Activated CD8-positive, alpha-beta memory T cell treated with anti-CD3 and anti-CD28 coated beads, Interleukin-2, amount 50 U/mL, for 24 hours (primary cell): ENCODE measurements at regions not wholly inside any gene's neighbourhood (a gene's known extent, or its start where the extent isn't known, plus 50 kb on each side); places are given as distances from the start of the nearest gene placed in this dataset.

Source experiments
- DNase-seq: peaks from one replicate; pipeline ENCODE4 v3.0.0-alpha.2; 2020; ENCODE audit errors: extremely low read depth

DNA sequence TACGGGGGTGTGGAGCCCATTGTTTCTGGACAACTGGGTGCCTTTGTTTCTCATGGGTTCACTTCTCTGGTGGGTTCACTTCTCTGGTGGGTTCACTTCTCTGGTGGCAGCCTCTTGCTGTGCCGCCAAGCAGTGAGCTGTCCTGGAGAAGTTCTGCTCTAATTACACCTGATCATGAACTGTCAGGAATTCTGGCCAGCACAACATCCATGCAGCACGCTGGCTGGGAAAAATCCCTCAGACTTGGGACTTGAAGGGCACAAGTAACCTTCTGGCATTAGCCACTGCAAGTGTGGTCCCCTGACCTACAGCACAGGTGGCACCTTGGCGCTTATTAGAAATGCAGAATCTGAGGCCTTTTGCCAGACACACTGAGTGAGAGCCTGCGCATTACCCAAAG, 752.5 kb downstream of the QKI start:
- DNase-seq: no peak

DNA sequence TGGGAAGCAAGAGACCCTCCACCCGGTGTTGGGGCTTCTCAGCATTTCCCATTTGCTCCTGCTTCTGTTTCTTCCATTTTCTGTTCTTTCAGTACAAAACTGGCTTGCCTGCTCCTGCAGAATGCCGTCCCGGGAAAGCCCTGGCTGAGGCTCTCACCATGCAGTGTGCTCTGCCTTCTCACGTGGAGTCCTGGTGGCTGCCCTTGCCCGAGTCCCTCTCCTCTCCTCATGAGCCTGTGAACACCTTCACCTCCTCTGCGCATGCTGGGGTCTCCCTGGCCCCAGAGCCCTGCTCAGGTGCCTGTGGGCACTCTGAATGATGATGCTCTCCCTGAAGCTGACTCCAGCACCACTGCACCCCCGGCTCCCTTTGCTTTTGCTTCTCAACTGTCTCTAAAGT, 752.0 kb downstream of the QKI start:
- no peak for DNase-seq

DNA sequence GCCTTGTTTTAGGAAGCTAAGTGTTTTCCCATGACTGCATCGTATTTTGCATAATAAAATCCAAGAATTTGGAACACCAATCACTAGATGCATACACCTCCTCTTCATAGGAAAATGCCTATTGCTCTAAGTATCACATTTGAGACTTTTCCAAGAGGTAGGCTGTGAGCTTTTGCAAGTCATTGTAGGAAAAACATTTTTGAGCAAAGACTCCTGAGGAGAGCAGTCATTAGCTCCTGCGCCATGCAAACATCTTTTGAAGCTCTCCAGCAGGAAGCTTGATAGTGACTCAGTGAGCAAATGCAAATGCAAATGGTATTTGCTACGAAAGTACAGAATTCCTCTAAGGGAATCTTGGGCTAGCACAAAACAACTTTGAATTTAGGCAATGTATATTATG, 750.4 kb downstream of the QKI start:
- no peak for DNase-seq

- no peak for DNase-seq
These were observed 748.7 kb downstream of the QKI start for GRCh38 chr6:164163239-164163638.

GRCh38 chr6:164159061-164159460, 744.5 kb downstream of the QKI start:
- no peak for DNase-seq

DNA sequence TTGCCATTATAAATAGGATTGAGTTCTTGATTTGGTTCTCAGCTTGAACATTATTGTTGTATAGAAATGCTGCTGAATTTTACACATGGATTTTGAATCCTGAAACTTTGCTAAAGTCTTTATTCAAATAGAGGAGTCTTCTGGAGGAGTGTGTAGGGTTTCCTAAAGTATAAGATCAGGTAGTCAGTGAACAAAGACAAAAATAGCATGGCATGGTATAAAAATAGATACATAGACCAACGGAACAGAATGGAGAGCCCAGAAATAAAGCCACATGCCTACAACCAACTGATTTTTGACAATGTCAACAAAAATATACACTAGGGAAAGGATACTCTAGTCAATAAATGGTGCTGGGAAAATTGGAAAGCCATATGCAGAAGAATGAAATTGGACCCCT, 740.1 kb downstream of the QKI start:
- DNase-seq: no peak

GRCh38 chr6:164152611-164153010, 738.1 kb downstream of the QKI start:
- no peak for DNase-seq

DNA sequence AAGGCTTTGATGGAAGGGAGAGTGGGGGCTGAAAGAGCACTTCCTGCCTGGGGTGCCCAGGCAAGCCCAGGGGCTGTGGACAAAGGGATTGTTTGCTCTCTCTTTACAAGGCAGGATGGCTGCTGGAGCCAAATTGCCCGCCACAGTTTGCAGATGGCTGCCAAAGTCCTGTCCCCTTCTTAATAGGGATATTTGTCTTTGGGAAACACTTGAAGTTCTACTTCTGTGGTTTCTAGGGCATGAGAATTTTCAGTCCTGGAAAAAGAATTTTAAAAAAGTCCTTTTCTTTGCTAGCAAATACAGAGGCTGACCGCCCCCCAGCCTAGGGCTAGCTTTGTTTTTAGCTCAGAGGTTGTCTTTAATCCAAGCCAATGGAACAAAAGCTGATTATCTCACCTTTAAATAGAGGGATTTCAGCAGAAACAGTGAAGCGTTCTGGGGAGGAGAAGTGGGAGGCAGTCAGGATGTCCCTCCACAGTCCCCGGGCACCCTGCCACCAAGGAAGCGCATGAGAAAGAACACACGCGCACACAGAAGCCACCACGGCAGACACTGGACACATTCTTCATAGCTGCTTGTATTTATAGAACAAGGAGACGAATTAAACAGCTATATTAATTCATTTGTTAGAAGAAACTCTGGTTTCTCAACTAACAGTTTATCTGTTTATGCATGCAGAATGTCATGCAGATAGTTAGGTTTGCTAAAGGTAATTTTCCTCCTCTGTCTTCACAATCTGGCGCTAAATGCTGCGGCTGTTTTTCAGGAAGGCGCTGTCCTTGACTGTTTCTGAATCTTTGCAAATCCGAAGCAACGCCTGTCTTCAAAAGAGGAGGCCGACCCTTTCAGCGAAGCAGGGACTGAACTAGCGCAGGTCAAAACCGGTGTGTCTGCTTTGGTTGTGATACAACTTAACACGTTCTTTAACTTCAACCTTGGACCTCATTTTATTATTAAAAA, 736.9 kb downstream of the QKI start:
- no peak for DNase-seq

DNA sequence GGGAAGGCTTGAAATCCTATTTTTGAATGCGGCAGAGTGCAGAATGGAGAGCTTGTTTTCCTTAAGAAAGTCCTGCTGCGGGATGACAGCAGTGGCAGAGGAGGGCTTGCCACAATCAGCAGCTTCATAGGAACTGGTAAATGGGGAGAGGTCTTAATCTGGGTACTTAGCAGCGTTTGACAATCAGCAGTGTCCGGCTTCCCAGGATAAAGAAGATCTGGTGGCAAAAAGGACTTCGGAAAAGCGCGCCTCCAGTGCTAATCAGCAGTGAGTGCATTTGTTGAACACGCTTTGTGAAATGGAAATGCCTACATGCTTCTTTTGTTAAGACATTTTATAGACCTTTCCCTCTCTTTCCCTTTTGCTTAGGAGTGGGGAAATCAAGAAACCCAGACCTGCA, 735.7 kb downstream of the QKI start:
- DNase-seq: no peak

DNA sequence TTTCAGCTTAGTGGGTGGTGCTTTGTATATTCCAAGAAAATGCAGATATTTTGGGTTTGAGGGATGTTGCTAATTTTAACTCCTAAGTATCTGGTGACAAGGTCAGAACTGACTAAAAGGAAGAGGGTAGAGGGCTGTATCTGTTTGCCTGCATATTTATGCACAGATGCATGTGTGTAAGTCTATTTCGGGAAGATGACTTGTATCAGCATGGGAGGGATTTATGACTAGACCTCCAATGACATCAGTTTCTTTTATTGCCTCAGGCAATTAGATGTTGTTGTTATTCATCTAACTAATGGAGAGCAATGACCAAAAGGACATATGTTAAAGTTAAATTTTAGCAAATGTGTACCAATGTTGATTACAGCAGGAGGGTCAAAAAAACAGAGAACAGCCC, 734.3 kb downstream of the QKI start:
- DNase-seq: no peak

DNA sequence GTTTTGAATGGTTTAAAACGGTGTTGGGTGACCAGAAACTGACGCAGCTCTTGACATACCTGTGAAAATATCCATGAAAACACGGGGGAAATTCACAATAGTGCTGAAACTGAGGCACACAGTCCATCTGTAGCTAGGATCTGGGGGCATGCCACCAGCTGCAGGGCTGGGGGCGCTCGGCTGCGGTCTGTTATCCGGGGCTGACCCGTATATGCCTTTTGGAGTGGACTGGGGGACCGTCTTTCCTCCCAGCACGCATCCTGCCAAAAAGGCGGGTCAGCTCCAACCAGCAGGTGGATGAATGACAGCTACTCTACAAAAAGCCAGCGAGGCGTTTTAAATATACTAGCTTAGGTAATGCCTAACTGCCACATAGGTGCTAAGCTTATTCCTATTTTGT, 729.8 kb downstream of the QKI start:
- no peak for DNase-seq

DNA sequence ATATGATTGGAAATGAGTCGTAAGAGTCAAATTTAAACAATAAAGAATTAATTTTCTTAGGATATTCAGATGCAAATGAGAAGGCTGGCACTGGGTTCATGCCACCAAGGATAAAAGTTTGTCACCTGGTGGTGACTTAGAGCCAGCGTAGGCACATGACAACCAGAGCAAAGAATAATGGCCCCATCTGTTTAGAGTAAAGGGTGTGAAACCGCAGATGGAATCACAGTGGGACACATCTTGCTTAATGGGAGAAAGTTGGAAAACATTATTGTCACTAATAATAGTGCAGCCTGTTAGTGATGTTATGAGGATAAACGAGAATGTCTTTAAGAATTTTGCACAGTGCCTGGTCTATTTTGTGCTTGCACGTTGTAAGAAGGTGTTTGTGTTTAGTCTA, 727.8 kb downstream of the QKI start:
- no peak for DNase-seq

GRCh38 chr6:164135511-164136132, 721.1 kb downstream of the QKI start:
- DNase-seq: no peak

GRCh38 chr6:164133095-164133494, 718.6 kb downstream of the QKI start:
- no peak for DNase-seq

DNA sequence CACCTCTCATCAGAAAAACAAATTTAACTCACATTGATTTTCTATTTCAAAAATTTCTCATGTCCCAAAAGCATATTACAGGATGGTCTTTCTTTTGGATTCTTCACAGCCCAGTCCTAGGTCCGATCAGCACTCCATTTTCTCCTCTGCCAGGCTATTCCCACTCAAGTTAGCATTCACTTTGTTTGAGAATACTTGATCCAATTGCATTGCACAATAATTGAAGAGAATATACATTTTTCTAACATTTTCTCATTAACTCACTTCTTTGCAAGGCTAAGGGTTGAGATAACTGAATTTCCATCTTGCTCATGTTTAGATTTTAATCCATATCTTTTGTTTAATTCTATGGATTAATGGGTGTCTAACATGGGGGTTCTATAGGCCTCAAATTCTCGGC, 716.1 kb downstream of the QKI start:
- DNase-seq: no peak

GRCh38 chr6:164130151-164130550, 715.6 kb downstream of the QKI start:
- DNase-seq: no peak

GRCh38 chr6:164129218-164129617, 714.7 kb downstream of the QKI start:
- DNase-seq: no peak

- DNase-seq: no peak
These were observed 713.6 kb downstream of the QKI start for GRCh38 chr6:164128101-164128500.

GRCh38 chr6:164124986-164125385, 710.5 kb downstream of the QKI start:
- no peak for DNase-seq

DNA sequence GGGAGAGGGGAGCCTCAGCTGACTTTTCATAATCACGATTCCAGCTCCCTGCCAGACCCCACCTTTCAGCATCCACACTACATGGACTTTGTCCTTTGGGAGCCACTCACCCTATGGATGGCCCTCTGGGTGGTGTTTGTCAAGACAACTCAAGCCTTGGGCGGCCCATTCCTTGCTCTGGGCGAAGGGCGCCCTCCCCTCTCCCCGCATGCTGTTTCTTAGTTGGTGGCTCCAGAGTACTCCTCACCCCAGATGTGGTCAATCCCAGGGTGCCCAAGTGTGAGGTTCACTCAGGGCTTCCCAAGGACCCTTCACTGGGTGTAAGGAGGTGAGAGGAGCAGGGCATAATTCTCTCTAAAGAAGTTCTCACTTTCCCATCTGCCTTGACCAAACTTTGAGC, 710.0 kb downstream of the QKI start:
- DNase-seq: no peak

DNA sequence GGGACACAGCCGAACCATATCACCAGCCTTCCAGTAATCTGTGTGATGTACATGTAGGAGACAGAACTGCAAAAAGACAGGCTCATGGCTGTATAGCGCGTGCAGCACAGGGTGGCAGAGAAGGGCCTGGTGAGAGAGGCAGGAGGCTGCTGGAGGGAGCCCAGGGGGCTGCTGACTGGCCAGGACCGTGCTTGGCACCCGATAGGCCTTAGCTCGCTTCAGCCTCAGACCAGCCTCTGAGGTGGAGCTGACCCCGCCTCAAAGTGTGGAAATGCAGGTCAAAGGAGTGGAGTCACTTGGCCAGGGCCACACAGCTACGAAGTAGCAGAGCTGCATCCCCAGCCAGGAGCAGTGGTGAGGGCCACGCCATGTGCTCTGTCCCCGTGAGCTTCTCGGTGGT, 707.6 kb downstream of the QKI start:
- no peak for DNase-seq

DNA sequence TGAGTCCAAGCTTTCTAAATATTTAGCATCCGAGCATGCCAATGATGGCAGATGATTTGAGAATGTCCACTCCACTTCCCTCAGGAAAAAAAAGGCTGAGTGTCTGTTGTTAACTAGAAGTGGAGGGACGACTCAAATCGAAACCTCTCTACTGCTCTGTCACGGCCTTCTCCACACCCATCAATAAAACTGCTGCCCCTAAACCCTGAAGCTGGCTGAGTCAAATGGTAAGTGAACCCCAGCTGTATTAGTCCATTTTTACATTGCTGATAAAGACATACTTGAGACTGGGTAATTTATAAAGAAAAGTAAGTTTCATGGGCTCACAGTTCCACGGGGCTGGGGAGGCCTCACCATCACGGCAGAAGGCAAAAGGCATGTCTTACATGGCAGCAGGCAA, 707.0 kb downstream of the QKI start:
- no peak for DNase-seq

GRCh38 chr6:164114651-164115050, 700.1 kb downstream of the QKI start:
- no peak for DNase-seq
